HEK293T (cell line): ENCODE measurements at regions not wholly inside any gene's neighbourhood (a gene's known extent, or its start where the extent isn't known, plus 50 kb on each side); places are given as distances from the start of the nearest gene placed in this dataset.

ENCODE experiments used
- ARNT ChIP-seq: fragments of 450-650 bp; IDR thresholded peaks from 2 replicates; pipeline ENCODE4 v1.6.1; 2017; ENCODE audit warnings: mild to moderate bottlenecking
- ELF4 ChIP-seq: fragments of 450-650 bp; IDR thresholded peaks from 2 replicates; pipeline ENCODE4 v1.6.1; 2017; ENCODE audit warnings: antibody characterized with exemption
- FOXA1 ChIP-seq: fragments of 450-650 bp; IDR thresholded peaks from 2 replicates; pipeline ENCODE4 v1.6.1; 2016; ENCODE audit warnings: mild to moderate bottlenecking
- FOXK2 ChIP-seq: fragments of 450-650 bp; IDR thresholded peaks from 2 replicates; pipeline ENCODE4 v1.6.1; 2016; ENCODE audit warnings: mild to moderate bottlenecking
- FOXM1 ChIP-seq: fragments of 450-650 bp; IDR thresholded peaks from 2 replicates; pipeline ENCODE4 v1.6.1; 2017; ENCODE audit warnings: mild to moderate bottlenecking, borderline replicate concordance
- HDGF ChIP-seq: fragments of 450-650 bp; IDR thresholded peaks from 2 replicates; pipeline ENCODE4 v1.6.1; 2017; ENCODE audit warnings: antibody characterized with exemption, borderline replicate concordance
- LEF1 ChIP-seq: fragments of 450-650 bp; IDR thresholded peaks from 2 replicates; pipeline ENCODE4 v1.6.1; 2017; ENCODE audit warnings: mild to moderate bottlenecking, borderline replicate concordance
- SP1 ChIP-seq: fragments of 450-650 bp; IDR thresholded peaks from 2 replicates; pipeline ENCODE4 v1.6.1; 2017
- SUZ12 ChIP-seq: fragments of 450-650 bp; IDR thresholded peaks from 2 replicates; pipeline ENCODE4 v1.6.1; 2016; ENCODE audit warnings: mild to moderate bottlenecking

GRCh38 chr7:50147951-50148808 lies 55.1 kb upstream of the ZPBP start:
- TF ChIP-seq ELF4: no peak
- no peak for TF ChIP-seq HDGF
- no peak for TF ChIP-seq FOXM1
- no peak for TF ChIP-seq FOXK2
- no peak for TF ChIP-seq ARNT
- no peak for TF ChIP-seq LEF1
- TF ChIP-seq FOXA1: no peak
- TF ChIP-seq SUZ12: no peak
- TF ChIP-seq SP1: no peak
